Activated B cell treated with CpG ODN at 0.5 μM for 24 hours (primary cell): ENCODE measurements at regions not wholly inside any gene's neighbourhood (a gene's known extent, or its start where the extent isn't known, plus 50 kb on each side); places are given as distances from the start of the nearest gene placed in this dataset.

Source experiments
- ATAC-seq: fragments of 200-7000 bp; cut with Tn5 transposase; one replicate; pipeline ENCODE4 v1.10.0; 2021; ENCODE audit warnings: low read depth, mild to moderate bottlenecking, moderate library complexity
- CTCF ChIA-PET: fragments of 350-600 bp; sonication (Branson Sonifier 250); formaldehyde crosslinking; loops from one replicate; lab custom pipeline; 2021; ENCODE audit warnings: antibody characterized with exemption; lab: Charles Lee
- POLR2A ChIA-PET: fragments of 350-600 bp; sonication (Branson Sonifier 250); formaldehyde crosslinking; loops from one replicate; lab custom pipeline; 2021; ENCODE audit warnings: antibody characterized with exemption; lab: Charles Lee
- DNase-seq: peaks from one replicate; pipeline ENCODE4 v3.0.0; 2022
- H3K27ac Mint-ChIP-seq: one replicate; pipeline ENCODE4 v1.8.0; 2020; ENCODE audit warnings: mixed read lengths
- H3K27me3 Mint-ChIP-seq: one replicate; pipeline ENCODE4 v1.8.0; 2021; ENCODE audit warnings: mixed read lengths
- H3K36me3 Mint-ChIP-seq: one replicate; pipeline ENCODE4 v1.8.0; 2021; ENCODE audit warnings: low read depth, mixed read lengths
- H3K4me1 Mint-ChIP-seq: one replicate; pipeline ENCODE4 v1.8.0; 2021; ENCODE audit warnings: mixed read lengths
- H3K4me3 Mint-ChIP-seq: one replicate; pipeline ENCODE4 v1.8.0; 2020; ENCODE audit warnings: mild to moderate bottlenecking, mixed read lengths
- H3K9me3 Mint-ChIP-seq: one replicate; pipeline ENCODE4 v1.8.0; 2020; ENCODE audit warnings: mixed read lengths
- CTCF ChIP-seq: fragments of 200-600 bp; IDR thresholded peaks from one replicate; pipeline ENCODE4 v1.8.0; 2022; ENCODE audit warnings: antibody characterized with exemption, mild to moderate bottlenecking
- intact Hi-C: fragments of 100-400 bp; cut with micrococcal nuclease; formaldehyde crosslinking; loops from one replicate; pipeline ENCODE4 v1.15.1; 2024

DNA sequence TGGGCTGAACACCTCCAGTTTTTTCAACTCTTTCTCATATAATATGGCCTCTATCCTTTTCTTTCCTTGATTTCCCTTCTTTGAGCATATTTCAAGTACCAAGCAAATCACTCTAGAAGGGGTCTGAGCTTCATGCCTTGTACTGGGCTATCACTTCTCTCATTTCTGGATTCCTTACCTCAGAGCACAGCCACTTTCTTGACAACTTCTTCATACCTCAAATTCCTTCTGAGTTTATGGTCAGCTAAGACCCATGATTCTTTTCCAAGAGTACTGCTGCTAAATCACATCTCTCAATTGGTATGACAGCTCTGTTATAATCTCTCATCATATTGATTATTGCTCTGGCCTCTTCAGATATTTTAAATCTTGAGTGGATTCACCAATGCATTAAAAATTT lies 224.8 kb upstream of the ZBED5 start:
- intact Hi-C loops, result no loop called here
- peaks cover 20% of the 10 kb centered on the region for H3K27me3 Mint-ChIP-seq
- TF ChIP-seq CTCF, result no peak
- POLR2A ChIA-PET, result no interaction called here
- no peak for ATAC-seq
- no peaks in the 10 kb centered on the region for H3K9me3 Mint-ChIP-seq
- no peak for DNase-seq
- no peak overlapping the region for H3K4me3 Mint-ChIP-seq
- CTCF ChIA-PET, result no interaction called here
- H3K27ac Mint-ChIP-seq, result no peak overlapping the region
- no peaks in the 10 kb centered on the region for H3K36me3 Mint-ChIP-seq
- H3K4me1 Mint-ChIP-seq, result no peaks in the 10 kb centered on the region

- no peak for ATAC-seq
- TF ChIP-seq CTCF, result no peak
- Mint-ChIP-seq H3K4me3 (no peak overlapping the region), H3K9me3 (no peaks in the 10 kb centered on the region), H3K27ac (no peak overlapping the region), H3K4me1 (no peaks in the 10 kb centered on the region), H3K36me3 (no peaks in the 10 kb centered on the region), H3K27me3 (peaks cover 22% of the 10 kb centered on the region)
- intact Hi-C loops, result no loop called here
- POLR2A ChIA-PET, result no interaction called here
- no peak for DNase-seq
- CTCF ChIA-PET, result no interaction called here
Measured at GRCh38 chr11:11081776-11082175, 223.9 kb upstream of the ZBED5 start.

- ATAC-seq, result no peak
- CTCF ChIA-PET, result no interaction called here
- no peaks in the 10 kb centered on the region for H3K36me3 Mint-ChIP-seq
- no peaks in the 10 kb centered on the region for H3K9me3 Mint-ChIP-seq
- DNase-seq, result no peak
- H3K4me3 Mint-ChIP-seq, result no peak overlapping the region
- no peaks in the 10 kb centered on the region for H3K4me1 Mint-ChIP-seq
- POLR2A ChIA-PET, result no interaction called here
- H3K27ac Mint-ChIP-seq, result no peak overlapping the region
- no peak for TF ChIP-seq CTCF
- peaks cover 22% of the 10 kb centered on the region for H3K27me3 Mint-ChIP-seq
- intact Hi-C loops, result no loop called here
Measured at GRCh38 chr11:11081288-11081687, 223.4 kb upstream of the ZBED5 start.

- no peak for TF ChIP-seq CTCF
- ChIA-PET POLR2A (no interaction called here), CTCF (no interaction called here)
- Mint-ChIP-seq H3K4me3 (no peak overlapping the region), H3K27me3 (peaks cover 24% of the 10 kb centered on the region), H3K9me3 (no peaks in the 10 kb centered on the region), H3K36me3 (no peaks in the 10 kb centered on the region), H3K27ac (no peak overlapping the region), H3K4me1 (no peaks in the 10 kb centered on the region)
- ATAC-seq (no peak), DNase-seq (no peak)
- intact Hi-C loops, result no loop called here
Measured at GRCh38 chr11:11078344-11079086, 220.7 kb upstream of the ZBED5 start.

- Mint-ChIP-seq H3K27ac (no peak overlapping the region), H3K27me3 (peaks cover 24% of the 10 kb centered on the region), H3K4me3 (no peak overlapping the region), H3K36me3 (no peaks in the 10 kb centered on the region), H3K9me3 (no peaks in the 10 kb centered on the region), H3K4me1 (no peaks in the 10 kb centered on the region)
- intact Hi-C loops, result no loop called here
- DNase-seq, result no peak
- POLR2A ChIA-PET, result no interaction called here
- TF ChIP-seq CTCF, result no peak
- CTCF ChIA-PET, result no interaction called here
- ATAC-seq, result no peak
Measured at GRCh38 chr11:11077898-11078297, 220.0 kb upstream of the ZBED5 start.
